ENCODE measurements at regions not wholly inside any gene's neighbourhood (a gene's known extent, or its start where the extent isn't known, plus 50 kb on each side); places are given as distances from the start of the nearest gene placed in this dataset.

- TF ChIP-seq CTCF (IDR thresholded peaks at IDR 0.05; ENCODE audit: low read length) (no peak), EZH2phosphoT487 (IDR thresholded peaks at IDR 0.05; ENCODE audit: low read length) (no peak), EZH2 (optimal IDR thresholded peaks at IDR 0.05; ENCODE audit: low read depth, low read length) (no peak)
Observed at GRCh38 chr3:14262212-14262611, 83.6 kb downstream of the LSM3 start.

All from MM.1S (cell line).